NCI-H345 treated with DMSO at 0.1 percent for 48 hours (cell line): ENCODE measurements at regions not wholly inside any gene's neighbourhood (a gene's known extent, or its start where the extent isn't known, plus 50 kb on each side); places are given as distances from the start of the nearest gene placed in this dataset.
A peak's percentile ranks its signal among the peaks of the same experiment; 100 is the strongest.

Experiments used
- DNase-seq: peaks from one replicate; lab custom pipeline; 2025; ENCODE audit not compliant: unreplicated experiment; lab: John Stamatoyannopoulos, UW

DNA sequence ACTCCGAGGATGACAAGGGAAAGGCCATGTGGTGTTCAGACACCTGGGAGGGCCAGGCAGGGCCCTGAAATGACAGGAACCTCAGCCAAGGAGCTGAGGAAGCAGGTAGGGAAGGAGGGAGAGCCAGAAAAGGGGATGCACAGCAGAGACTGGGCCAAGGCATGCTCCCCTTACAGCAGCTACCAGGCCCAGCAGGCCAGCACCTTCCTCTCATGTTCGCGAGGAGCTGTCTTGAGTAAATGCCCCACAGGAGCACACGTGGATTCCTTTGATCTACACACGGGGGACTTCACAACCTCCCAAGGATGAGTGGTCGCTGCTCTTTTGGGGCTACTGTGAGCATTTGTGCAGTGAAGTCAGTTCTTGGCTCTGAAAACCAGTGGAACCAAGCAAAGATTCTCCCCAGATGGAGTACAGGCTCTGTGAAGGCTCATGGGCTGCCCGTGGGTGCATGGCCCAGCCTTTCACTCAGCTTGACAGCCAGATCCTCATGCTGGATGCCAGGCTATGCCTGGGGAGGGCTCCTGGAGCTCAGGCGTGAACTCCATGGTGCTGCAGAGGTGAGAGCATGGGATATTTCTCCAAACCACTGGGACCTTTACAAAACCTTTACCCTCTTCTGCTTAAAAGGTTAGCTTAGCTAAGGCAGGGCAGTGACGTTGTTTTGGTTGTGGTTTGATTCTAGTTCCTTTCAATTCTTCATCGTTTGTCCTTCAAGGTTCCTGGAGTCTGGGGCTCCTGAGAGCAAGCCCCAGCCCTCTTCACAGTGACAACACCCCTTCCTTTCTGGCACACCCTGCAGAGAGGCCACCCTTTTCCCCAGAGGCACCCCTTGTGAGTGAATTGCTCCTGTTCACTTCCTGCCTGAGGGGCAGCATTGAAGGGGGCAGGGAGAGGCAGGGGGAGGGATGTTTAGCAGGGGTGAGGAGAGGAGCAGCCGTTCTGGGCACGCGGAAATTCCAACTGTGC is 74.2 kb upstream of the ZPBP start:
- no peak for DNase-seq

DNA sequence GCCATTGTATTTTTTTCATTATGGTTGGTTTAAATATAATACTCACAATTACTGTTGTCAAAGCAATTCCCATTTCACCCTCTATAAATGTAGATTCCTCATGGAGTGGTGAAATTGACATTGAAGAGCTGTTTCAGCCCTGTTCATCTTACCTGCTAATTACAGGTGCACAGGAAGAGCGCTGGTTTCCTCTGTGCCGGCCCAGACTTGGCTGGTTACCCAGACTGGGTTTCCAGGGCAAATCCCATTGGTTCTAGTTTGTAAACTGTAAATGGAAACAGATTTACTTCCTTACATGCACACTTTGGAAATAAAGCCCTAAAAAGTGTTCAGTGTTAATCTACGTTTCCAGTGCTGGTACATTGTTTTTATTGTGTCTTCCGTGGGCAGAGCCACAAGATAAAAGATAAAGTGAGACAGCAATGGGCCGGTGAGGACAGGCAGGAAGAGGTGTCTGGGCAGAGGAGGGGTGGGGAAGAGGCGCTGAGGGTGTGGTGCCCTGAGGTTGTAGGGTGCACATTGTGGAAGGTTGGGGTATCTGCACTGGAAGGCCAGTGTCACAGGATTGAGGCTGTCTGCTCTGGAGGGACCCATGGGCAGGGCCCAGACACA is 71.6 kb upstream of the ZPBP start:
- no peak for DNase-seq

DNA sequence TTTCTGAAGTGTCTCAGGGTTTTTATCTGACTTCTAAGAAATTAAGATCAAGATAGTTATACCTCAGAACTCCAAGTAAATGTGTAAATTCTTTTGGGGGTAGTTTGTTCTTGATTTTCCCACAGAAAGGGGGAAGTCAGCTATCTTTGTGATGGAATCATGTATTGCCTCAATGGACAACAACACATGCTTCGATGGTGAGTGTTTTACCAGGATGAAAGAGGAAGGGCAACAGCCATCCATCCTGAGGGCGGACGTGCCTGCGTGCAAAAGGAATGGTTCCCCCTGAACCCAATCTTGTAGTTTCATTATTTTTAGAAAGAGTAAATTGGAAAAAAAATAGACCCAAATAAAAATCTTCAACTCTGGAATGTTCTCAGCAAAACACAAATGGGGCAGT is 67.2 kb upstream of the ZPBP start:
- no peak for DNase-seq

DNA sequence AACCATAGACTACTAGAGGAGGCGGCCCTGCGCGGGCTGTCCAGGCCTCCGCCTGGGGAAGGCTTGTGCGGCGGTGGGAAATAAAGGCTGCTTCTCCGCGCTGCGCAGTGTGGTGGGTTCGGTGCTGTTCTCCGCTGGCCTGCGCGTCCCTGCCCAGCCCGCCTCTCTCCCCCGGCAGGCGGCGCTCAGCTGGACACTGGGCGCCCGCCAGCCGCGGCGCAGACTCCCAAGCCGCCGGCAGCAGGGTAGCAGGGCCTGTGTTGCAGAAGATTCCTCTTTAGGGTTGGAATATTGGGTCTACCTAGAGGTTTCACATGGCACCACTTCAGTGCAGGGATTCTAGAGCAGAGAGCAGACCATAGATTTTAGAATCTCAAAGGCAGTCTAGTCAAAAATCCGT is 66.1 kb upstream of the ZPBP start:
- no peak for DNase-seq

DNA sequence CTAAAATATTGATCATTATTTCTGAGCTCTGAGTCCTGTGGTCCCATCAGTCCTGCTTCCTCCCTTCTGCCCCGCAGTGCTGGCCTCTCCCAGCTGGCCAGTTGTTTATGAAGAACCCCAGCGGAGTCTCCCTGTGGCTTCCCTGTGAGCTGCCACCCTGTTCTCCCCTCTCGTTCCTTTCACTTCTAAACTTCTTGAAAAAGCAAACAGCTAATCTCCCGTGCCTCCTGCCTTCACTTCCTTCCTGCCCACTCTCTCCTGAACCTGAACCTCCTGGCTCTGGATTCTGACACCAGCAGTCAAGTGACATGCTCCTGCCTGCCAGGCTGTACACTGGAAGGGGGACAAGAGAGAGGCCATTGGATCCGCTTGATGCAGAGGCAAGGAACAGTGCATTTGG is 63.7 kb upstream of the ZPBP start:
- no peak for DNase-seq

DNA sequence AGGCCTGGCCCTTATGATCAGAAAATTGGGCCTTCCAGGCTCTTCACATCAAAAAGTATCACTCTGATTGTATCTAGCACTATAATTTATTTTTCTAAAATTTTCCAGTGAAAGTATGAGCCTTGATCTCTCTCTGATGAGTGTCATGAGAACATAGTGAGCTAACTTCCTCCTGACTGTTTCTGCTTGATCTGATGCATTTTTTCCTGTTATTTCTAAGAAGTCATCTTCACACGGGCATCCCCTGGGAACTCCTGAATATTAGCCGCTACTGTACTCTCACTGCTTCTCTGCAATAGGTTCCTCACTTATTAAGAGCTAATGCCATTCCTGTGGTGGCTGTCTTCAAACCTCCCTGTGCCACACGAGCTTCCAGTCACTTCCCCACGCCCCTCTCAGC is 63.1 kb upstream of the ZPBP start:
- no peak for DNase-seq

DNA sequence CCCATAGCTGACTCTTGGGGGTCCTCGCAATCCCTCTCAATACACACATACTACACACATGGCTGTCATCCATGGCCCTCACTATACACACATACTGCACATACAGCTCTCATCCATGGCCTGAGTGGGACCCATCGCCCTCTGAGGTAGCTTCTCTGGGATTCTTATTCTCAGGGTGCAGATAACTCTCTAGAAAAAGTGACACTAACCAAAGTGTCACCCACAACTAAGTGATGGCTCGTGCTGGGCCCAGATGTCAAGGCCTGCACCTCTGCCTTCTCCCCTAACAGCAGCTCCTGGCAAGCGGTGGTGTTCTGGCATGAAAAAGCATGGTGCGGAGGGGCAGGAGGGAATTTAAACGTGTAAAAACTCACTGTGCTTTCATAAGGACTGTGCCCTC is 62.7 kb upstream of the ZPBP start:
- DNase-seq, result no peak

DNA sequence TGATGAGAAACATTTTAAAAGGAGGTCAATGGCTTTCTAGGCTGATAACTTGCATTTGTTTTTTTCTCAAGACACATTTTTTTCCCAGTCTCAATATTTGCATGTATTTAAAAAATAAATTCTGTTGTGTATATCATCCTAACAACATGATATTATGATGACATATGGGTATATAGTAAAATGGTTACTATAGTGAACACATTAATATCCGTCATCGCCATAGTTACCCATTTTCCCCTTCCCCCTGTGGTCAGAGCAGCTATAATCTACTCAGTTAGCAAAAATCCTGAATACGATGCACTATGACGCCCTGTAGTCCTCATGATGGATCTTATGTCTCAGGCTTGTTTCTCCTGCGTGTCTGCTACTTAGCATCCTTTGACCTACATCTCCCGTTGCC is 60.9 kb upstream of the ZPBP start:
- no peak for DNase-seq

DNA sequence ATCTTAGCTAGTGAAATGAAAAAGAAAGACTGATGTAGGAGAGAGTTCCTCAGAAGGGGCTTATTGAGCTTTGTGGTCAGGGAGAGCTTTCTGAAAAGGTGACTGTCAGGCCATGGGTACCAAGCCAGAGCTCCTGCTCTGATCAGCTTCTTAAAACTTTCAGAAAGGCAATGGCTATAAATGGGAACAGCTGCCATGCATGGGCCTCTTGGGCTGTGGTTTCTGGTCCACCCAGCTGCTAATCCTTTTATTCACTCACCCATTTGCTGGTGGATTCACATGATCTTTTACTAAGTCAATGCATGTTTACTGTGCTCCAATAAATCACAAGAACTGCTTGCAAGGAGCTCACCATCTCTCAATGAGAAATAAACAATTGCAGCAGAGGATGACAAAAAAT is 60.1 kb upstream of the ZPBP start:
- DNase-seq, result no peak

DNA sequence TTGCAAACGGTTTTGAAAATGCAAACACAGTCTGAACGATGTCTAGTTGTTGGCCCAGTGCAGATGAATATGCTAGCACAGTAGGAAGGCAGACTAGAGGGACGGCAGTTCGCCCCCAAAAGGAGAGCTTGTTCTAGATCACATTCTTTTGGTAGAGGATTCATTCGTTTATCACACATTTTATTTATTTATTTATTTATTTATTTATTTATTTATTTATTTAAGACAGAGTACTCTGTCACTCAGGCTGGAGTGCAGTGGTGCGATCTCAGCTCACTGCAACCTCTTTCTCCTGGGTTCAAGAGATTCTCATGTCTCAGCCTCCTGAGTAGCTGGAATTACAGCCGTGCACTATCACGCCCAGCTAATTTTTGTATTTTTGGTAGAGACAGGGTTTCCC is 59.4 kb upstream of the ZPBP start:
- no peak for DNase-seq

DNA sequence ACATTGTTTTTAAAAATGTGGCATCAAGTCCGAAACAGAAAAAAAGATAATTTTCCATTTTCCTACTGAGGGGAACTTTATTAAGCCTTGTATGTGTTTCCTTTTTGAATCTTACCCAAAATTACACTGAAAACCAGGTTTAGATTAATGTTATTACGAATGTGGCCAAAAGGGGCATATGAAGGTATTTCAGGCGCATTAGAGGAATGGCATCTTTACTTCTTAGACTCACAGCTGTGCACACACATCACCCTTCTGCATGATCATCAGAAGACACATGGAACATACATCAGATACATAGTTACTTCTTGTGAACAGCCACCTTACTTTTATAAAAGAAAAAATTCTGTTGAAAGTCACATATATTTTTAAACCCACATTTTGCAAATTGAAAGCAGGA is 58.6 kb upstream of the ZPBP start:
- no peak for DNase-seq

DNA sequence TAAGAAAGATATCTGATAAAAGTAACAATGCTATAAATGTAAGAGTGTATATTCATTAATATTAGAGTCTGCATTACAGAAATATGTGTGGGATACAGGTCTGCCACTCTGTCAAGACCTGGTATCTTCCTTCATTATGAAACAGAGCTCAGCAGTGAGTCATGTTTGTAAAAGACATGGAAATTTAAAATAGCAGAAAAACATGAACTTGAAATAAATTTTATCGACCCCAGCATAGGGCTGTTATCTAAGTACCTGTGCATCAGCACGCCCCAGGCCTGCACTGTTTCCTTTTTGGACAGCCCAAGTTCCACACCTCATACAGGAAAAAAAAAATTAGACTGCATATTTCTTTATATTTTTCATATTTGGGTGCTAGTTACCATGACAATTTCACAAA is 58.0 kb upstream of the ZPBP start:
- no peak for DNase-seq

DNA sequence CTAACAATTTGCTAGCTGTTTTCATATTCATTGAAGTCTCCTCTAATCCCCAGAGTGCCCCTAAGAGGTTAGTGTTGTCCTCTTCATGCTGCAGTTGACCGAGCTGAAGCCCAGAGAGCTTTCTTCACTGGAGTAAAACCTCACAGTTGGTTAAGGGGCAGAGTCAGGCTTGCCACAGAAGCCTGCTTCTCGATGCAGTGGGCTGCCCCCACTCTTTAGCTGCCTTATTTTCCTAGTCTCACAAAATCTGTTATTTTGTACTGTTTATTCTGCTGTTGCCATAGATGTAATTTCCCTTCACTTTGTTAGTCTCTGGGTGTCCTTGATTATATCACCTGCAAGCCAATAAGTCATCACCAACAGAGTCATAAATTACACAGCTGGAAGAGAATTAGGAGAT is 56.3 kb upstream of the ZPBP start:
- DNase-seq, result no peak

DNA sequence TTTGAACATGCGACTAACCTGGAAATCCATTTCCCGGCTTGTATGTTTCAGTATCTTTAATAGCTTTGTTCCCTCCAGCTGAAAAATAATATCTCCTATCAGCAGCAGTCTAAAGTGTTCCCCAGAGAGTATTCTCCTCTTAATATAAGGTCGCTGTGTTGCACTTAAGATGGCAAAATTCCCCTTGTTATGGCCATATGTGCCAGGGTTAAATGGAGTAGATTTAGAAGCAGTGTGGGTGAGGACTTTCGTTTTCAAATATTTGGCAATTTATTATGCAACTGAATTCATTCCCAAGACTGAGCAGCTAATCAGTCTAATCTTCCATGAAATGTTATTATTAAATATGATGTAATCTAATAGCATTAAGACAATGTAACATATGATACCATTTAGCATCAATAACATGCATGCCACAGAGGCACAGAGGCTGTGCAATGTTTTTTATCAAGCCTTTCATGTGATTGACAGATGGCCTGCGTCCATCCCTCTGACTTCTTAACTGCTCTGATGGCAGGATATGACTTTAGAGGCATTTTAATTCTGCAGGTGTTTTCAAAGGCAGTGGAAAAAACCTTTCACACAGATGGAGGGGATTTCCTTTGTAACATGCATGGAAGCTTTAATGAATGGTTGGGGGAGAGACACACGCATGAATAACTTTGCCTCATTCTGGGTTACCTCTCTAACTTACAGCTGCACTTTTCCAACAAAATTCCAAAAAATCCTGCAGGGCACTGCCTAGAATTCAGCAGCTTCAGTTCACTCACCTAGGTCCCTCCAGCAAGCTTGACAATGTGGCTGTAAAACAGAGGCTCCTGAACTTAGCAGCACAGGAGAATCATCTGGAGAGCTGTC is 55.1 kb upstream of the ZPBP start:
- no peak for DNase-seq

DNA sequence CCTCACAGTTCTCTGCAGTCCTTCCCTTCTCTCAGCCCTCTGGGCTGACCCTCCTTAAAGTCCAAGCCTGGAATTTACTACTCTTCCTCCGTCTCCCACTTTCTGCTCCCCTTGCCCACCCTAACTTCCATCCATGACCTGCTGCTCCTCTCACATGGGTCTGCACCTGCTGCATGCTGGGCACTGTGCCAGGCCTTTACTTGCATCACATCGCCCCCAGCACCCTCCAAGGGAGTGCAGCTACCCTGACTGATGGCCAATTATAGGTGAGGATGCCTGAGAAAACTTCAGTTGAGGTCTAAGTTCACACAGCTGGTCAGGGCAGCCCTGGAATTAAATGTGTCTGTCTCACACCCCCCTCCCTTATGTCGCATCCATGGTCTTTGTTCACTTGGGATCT is 53.6 kb upstream of the ZPBP start:
- DNase-seq, result peak; percentile 73

DNA sequence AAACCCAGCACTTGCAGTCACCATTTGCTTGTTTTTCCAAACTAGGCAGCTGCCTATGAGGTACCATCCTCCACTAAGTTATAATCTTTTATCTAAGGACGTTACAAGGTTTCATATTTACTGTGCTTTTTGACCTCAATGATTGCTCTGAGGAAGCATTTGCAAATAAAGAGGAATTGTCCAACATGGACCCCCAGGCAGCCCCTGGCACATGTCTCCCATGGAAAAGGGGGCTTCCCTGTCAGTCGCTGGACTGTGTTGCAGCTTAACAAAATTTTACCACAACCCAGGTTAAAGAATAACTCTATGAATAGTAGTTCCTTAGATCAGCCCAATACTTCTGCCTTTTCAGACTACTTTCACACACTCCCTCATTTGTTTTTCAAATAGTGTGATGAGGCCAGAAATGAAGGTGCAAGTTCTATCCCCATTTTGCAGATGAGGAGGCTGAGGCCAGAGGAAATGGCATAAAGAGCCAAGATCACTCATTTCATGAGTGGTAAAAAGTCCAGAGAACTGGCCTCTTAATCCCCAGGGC is 52.8 kb upstream of the ZPBP start:
- DNase-seq, result no peak

DNA sequence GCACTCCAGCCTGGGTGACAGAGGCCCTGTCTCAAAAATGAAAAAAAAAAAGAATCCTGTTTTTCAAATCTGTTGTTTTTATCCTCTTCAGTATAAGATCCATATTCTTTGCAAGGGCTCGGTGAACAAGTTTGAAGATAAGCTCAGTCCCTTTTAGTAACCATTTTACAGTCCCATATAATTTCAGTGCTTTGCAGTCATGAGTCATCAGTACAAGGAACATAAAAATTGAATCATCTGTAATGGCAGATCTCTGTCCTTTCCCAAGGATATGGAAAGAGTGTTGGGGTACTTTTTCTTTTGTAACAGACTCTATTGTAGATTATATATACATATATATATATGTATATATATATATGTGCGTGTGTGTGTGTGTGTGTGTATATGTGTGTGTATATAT is 52.2 kb upstream of the ZPBP start:
- no peak for DNase-seq
